NCI-H345 treated with DMSO at 0.1 percent for 48 hours (cell line): ENCODE measurements at regions not wholly inside any gene's neighbourhood (a gene's known extent, or its start where the extent isn't known, plus 50 kb on each side); places are given as distances from the start of the nearest gene placed in this dataset.

ENCODE experiments used
- DNase-seq: peaks from one replicate; lab custom pipeline; 2025; ENCODE audit not compliant: unreplicated experiment; lab: John Stamatoyannopoulos, UW

DNA sequence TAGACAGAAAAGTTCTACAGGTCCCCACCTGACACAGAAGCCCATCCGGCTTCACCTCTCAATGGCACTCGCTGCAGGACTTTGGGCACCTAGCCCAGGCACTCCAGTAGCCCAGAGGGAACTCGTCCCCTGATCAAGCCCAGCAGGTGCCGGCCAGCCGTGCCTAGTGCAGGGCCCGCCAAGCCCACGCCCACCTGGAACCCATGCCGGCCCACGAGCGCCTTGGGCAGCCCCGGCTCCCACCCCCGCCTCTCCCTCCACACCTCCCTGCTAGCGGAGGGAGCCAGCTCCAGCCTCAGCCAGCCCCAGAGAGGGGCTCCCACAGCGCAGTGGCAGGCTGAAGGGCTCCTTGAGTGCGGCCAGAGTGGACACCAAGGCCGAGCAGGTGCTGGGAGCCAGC is 268.8 kb downstream of the SLITRK1 start:
- DNase-seq, result no peak

- no peak for DNase-seq
These were observed 280.7 kb downstream of the SLITRK1 start for GRCh38 chr13:83601539-83601938.

DNA sequence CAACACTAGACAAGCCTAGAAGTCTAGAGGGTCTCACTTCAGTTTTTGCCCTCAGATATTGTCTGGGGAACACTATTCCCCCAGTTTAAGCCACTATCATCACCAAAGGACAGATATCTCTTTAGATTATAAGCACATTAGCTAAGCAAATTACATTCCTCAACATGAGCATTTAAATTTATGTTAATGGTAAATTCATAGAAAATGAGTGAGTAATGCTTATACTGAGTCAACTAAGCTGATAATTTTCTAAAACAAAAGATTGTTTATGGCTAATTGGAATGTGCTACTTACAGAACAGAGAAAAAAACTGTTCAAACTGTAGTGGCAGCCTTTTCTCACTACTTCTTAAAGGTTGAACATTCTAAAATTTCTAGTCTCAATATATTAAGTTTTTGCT is 290.2 kb downstream of the SLITRK1 start:
- DNase-seq, result no peak

DNA sequence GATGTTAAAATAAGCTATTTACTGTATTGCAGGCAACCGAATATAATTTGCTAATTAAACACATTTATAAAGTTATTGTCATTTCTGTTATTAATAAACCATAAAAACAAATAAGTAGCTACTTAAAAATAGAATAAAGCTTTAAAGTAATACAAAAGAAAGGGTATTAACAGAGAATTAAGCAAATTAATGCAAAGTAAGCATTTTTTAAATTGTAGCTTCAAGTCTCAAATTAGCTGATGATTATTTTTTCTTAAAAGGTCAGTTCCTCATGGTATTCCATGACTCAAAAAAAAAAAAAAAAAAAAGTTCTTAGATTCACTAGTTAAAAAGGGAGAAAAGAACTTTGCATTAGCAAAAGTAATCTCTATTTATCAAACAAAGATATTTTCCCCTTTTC is 292.5 kb downstream of the SLITRK1 start:
- DNase-seq, result no peak

GRCh38 chr13:83577183-83577582 is 305.1 kb downstream of the SLITRK1 start:
- no peak for DNase-seq

GRCh38 chr13:83568019-83568418 is 314.3 kb downstream of the SLITRK1 start:
- DNase-seq, result no peak

GRCh38 chr13:83563499-83563898 is 318.8 kb downstream of the SLITRK1 start:
- DNase-seq, result no peak

- DNase-seq, result no peak
These were observed 324.4 kb downstream of the SLITRK1 start for GRCh38 chr13:83557845-83558244.

DNA sequence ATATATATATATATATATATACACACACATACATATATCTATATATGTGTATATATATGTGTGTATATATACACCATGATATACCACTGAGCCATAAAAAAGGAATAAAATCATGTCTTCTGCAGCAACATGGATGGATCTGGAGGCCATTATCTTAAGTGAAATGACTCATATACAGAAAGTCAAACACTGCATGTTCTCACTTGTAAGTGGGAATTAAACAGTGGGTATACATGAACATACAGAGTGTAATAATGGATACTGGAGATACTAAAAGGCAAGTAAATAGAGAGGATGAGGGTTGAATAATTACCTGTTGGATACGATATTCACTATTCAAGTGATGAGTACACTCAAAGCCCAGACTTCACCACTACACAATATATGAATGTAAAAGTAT is 332.6 kb downstream of the SLITRK1 start:
- DNase-seq, result no peak

DNA sequence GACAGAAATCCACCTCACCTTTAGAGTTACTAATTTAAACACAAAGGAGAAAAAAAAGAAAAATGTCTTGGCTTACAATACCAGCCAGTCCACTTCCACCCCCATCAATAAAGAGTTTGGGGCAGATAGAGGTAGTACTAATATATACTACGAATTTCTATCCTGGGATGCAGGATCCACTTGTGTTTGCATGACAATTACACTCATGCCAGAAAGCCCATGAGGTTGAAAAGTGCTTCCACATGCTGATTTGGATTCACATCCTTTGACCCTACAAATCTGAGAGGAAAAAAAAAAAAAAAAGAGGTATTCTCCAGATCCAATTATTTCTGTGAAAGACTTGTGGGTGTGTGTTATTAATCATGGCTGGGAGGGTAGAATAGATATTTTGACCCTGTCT is 335.2 kb downstream of the SLITRK1 start:
- no peak for DNase-seq

GRCh38 chr13:83546476-83546875 is 335.8 kb downstream of the SLITRK1 start:
- DNase-seq, result no peak

GRCh38 chr13:83538636-83539035 is 343.6 kb downstream of the SLITRK1 start:
- DNase-seq, result no peak

DNA sequence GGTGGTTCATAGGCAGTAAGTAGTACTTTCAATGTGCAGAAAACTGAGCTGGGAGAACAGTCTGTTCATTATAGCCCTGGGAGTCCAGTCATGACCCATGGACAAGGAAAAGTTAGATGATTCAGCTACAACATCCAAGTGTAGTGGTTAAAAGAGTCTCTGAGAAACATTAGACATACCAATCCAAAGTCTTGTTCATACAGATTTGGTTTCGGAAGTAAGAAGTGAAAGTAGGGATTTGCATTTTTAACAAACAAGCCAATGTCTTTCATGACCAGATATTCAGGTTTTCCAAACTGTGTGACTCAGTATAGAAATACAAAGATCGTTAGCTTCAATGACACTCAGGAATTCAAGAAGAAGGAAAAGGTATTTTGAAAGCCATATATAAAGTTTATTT is 345.3 kb downstream of the SLITRK1 start:
- DNase-seq, result no peak

- no peak for DNase-seq
These were observed 346.1 kb downstream of the SLITRK1 start for GRCh38 chr13:83536153-83536552.

DNA sequence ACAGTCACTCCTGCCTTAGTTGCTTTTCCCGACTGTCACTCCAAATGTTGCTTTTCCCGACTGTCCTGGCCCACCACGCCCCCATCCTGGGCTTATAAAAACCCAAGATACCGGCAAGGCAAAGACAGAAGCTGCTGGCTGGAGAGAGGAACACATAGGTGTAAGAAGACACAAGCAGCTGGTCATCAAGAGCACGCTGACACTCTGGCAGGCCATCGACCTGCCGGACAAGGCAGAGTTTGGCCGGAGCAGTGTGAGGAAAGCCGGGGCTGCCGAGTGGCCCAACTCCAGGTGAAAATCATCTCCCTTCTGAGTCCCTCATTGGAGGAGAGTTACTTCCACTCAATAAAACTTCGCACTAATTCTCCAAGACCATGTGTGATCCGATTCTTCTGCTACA is 349.5 kb downstream of the SLITRK1 start:
- no peak for DNase-seq

DNA sequence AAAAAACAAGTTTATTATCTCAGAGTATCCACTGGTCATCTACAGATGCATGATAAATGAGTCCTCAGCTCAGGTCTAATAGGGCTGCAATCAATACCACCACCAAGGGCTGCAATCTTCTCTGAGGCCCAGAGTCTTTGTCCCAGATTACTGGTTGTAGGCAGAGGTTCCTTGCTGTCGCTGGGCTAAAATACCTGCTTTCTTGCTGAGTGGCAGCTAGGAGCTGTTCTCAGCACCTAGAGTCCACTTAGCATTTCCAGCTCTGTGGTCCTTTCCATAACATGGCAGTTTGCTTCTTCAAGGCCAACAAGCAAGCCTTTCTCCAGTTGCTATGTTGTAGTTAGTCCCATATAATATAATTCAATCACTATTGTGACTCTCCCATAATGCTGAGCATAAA is 351.3 kb downstream of the SLITRK1 start:
- DNase-seq, result no peak

DNA sequence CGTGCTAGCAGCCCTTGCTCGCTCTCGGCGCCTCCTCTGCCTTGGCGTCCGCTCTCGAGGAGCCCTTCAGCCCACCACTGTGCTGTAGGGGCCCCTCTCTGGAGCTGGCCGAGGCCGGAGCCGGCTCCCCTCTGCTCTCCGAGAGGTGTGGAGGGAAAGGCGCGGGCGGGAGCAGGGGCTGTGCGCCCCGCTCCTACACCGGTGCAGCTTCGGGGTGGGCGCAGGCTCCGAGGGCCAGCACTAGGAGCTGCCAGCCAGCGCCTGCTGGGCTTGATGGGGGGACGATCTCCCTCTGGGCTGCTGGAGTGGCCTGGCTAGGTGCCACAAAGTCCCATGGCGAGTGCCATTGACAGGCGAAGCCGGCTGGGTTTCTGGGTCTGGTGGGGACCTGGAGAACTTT is 365.5 kb downstream of the SLITRK1 start:
- no peak for DNase-seq

DNA sequence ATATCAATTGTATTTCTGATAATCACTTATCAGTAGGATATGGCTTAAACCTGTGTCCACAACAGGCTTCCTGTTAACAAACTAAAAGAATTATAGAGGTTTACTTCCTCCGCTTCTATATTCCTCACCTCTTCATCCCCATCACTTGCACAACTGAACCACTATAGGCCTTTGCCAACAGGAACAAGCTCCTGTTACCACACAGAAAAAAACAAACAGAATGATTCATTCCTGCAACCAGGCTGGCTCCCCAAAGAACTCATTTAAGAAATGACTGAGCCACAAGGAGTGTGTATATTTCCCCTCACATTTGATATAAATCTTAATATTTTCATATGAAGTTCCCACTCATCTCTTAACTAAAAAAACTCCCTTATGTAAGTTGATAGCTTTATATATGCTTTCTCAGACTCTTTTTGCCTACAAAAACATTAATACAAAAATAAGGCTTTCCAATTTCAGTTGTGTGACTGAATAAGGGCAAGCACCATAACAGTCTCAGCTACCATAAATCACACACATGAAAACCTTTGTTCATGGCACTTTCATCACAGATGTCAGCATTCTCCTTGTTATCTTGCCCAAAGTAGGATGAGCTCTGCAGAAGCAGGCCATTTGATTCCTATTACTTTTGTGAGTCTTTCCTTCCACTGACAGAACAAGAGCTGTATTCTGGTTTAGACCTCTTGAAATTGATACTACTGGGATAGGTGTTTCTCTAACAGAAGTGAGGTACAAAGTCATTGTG is 366.8 kb downstream of the SLITRK1 start:
- DNase-seq, result no peak

DNA sequence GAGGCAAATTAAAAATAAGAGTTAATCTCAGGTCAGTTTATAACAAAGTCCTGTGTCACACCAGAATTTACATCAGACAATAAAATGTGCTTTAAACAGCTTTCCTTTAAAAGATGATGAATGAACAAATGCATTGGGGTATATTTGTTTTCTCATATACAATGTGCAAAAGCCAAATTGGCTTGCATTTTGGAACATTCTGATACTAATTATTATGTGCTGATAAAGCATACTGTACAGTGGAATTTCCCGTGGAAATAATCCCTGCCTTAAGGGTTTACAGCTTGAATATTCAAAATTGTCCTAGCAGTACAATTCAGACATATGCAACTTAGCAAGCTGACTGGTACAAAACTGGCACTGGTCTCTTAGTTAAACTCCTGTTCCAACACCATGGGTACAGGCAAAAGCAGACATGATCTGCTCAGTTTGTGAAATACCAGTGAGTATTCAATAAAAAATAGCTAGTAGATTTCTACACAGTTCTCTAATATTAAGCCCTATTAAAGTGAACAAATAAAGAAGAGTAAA is 373.4 kb downstream of the SLITRK1 start:
- DNase-seq, result no peak

- DNase-seq, result no peak
These were observed 378.9 kb downstream of the SLITRK1 start for GRCh38 chr13:83503424-83503823.

- no peak for DNase-seq
These were observed 383.0 kb downstream of the SLITRK1 start for GRCh38 chr13:83499286-83499685.

- no peak for DNase-seq
These were observed 383.6 kb downstream of the SLITRK1 start for GRCh38 chr13:83498481-83499190.
